ENCODE measurements at regions not wholly inside any gene's neighbourhood (a gene's known extent, or its start where the extent isn't known, plus 50 kb on each side); places are given as distances from the start of the nearest gene placed in this dataset.

GRCh38 chr5:142206801-142207200, 98.2 kb downstream of the NDFIP1 start:
- WGBS, 5 donors: 23 to 50% (median 44%) methylated on average over 2 of the region's 2 CpGs
- Histone ChIP-seq H3K4me3 (no peak overlapping the region), H3K27me3 (no peaks in the 10 kb centered on the region), H3K9me3 (no peaks in the 10 kb centered on the region), H3K4me1 (no peaks in the 10 kb centered on the region), H3K27ac (no peak overlapping the region), H3K36me3 (no peaks in the 10 kb centered on the region)
- TF ChIP-seq CTCF (IDR thresholded peaks at IDR 0.05) (no peak), POLR2AphosphoS5 (IDR thresholded peaks at IDR 0.05) (no peak), EP300 (IDR thresholded peaks at IDR 0.05) (no peak), POLR2A (IDR thresholded peaks at IDR 0.05) (no peak)
- no peak for DNase-seq
- intact Hi-C loops (cut with DNase I; ENCODE audit: low total_unique reads): no loop called here

GRCh38 chr5:142204219-142204618, 95.6 kb downstream of the NDFIP1 start:
- Histone ChIP-seq H3K27me3 (no peaks in the 10 kb centered on the region), H3K4me3 (no peak overlapping the region), H3K9me3 (no peaks in the 10 kb centered on the region), H3K4me1 (no peaks in the 10 kb centered on the region), H3K36me3 (no peaks in the 10 kb centered on the region), H3K27ac (no peak overlapping the region)
- no peak for TF ChIP-seq CTCF (IDR thresholded peaks at IDR 0.05)
- no peak for TF ChIP-seq EP300 (IDR thresholded peaks at IDR 0.05)
- 69 to 75% (median 72%) methylated on average over 4 of the region's 4 CpGs for WGBS, 5 donors
- intact Hi-C loops (cut with DNase I; ENCODE audit: low total_unique reads): no loop called here
- DNase-seq: no peak

Data from stomach (tissue), 8 donors.